ENCODE measurements at regions not wholly inside any gene's neighbourhood (a gene's known extent, or its start where the extent isn't known, plus 50 kb on each side); places are given as distances from the start of the nearest gene placed in this dataset.

- DNase-seq (ENCODE audit: low read depth) = no peak
These were observed 180.9 kb downstream of the FGFR2 start for GRCh38 chr10:121417298-121417697.

DNA sequence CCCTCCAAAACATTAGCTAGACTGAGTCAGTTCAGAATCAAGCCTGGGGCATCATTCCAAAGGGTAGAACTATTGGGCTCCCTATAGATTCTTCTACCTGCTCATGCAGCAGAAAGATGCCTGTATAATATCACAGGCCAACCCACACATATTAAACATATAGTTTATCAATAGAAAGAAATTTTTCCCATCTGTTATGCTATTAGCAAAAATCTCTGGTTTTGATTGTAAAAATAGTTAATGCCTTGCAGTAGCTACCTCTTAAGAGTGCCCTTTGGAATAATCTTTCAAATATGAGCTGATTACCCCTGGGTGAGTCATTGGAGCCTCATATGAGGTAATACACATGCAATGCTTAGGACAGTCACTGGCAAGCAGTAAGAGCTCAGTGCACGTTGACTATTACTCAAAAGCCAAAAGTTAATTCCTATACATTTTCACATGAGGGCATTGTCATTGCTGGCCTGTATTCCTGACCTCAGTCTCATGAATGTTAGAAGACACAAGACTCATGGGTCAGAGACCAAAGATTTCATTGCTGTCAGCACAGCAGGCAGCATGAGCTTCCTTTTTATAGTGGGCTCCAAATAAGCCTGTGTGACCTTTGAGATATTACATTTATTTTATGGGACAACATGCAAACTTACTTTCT lies 180.0 kb downstream of the FGFR2 start:
- peak; percentile 55 for DNase-seq (ENCODE audit: low read depth)

DNA sequence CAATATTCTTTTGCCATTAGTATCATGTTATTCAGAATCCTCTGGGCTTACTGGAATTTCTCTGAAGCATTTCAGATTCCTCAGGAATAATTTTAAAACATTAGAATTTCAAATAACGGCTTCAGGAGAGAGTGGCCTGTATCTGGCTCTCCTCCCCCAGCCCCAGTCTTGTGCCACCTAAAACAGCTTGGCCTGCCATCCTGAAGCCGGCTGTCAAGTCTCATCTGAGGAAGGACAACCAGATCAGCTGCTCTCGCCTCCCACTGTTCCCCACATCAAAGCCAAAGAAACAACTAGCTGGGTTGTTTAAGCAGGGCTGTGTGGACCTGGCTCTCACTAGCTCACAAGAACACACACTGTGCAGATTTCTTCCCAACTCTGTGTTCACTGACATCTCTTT lies 178.2 kb downstream of the FGFR2 start:
- DNase-seq (ENCODE audit: low read depth) = no peak

GRCh38 chr10:121422096-121422495 lies 176.1 kb downstream of the FGFR2 start:
- DNase-seq (ENCODE audit: low read depth) = peak; percentile 9

- no peak for DNase-seq (ENCODE audit: low read depth)
These were observed 172.6 kb downstream of the FGFR2 start for GRCh38 chr10:121425623-121426022.

- DNase-seq (ENCODE audit: low read depth) = peak; percentile 37
These were observed 171.9 kb downstream of the FGFR2 start for GRCh38 chr10:121426307-121426706.

All from M059J (cell line).